GM21381 (cell line): ENCODE measurements at regions not wholly inside any gene's neighbourhood (a gene's known extent, or its start where the extent isn't known, plus 50 kb on each side); places are given as distances from the start of the nearest gene placed in this dataset.

Source experiments
- ATAC-seq: cut with Tn5 transposase; IDR thresholded peaks from one replicate; pipeline ENCODE4 v1.9.1; 2021; ENCODE audit warnings: mild to moderate bottlenecking, moderate library complexity; ENCODE audit not compliant: unreplicated experiment

DNA sequence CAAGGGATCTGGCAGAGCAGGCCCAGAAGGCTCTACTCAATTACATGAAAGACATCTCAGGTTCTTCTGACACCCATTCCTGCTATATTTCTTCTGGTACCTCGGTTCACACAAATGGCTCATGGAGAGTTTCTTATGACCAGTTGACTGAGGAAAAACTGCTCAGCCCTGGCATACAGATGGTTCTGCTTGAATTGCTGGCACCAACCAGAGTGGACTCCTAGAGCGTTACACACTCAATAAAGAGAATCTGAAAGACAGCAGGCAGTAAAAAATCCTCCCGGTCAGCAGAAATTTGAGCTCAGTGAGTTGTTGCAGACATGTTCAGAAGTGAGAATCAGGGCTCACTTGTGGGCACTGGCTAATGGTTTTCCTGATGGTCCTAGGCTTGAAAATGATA is 434.4 kb downstream of the TCERG1L start:
- ATAC-seq: no peak

DNA sequence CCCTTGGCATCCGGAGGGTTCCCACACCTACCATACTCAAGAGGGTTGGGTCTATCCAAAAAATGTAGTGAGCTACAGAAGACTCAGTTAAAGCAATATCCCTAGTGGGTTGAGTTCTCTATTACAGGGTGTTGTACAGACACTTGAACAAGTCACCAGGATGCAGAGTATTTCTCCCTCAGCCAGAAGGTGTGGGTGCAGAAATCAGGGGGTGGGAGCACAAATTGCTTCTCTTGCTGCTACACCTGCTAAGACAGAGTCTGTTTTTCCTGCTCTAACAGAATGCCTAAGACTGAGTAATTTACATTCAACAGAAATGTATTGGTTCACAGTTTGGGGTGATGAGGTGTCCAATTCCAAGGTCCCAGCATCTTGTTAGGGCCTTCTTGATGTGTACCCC is 433.4 kb downstream of the TCERG1L start:
- ATAC-seq: no peak

DNA sequence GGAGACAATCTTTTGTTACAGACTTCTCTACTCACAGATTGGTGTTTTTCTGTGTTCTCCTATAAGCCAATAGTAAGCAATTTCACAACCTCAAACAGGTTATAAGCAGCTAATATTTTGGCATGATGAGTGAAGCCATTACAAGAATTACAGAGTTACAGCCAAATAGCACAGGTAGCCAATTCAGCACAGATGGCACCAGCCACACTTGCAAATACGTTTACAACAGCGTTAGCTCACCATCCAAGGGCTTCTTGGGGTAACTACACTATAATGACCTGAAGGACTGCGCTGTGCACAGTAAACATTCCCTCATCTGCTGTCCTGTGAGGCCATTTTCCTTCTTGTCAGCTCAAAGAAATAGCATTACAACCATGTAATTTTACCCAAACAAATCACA is 428.6 kb downstream of the TCERG1L start:
- no peak for ATAC-seq

DNA sequence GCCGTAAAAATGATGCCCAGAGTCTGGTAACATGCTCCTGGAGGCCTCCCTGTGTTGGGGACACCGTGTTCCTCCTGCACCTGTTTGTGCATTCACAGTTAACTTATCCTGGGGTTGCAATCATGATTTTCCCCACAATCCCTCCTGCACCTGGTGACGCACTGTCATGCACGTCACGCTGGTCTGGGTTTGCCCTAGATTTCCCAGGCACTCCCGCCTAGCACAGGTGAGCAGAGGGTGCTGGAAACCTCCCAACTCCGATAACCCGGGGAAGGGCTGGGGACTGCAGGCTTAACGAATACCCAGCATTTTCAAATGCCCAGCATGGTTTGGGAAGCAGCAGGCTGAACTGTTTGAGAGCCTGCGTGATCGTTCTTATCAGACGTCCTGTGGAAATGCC is 427.1 kb downstream of the TCERG1L start:
- no peak for ATAC-seq

DNA sequence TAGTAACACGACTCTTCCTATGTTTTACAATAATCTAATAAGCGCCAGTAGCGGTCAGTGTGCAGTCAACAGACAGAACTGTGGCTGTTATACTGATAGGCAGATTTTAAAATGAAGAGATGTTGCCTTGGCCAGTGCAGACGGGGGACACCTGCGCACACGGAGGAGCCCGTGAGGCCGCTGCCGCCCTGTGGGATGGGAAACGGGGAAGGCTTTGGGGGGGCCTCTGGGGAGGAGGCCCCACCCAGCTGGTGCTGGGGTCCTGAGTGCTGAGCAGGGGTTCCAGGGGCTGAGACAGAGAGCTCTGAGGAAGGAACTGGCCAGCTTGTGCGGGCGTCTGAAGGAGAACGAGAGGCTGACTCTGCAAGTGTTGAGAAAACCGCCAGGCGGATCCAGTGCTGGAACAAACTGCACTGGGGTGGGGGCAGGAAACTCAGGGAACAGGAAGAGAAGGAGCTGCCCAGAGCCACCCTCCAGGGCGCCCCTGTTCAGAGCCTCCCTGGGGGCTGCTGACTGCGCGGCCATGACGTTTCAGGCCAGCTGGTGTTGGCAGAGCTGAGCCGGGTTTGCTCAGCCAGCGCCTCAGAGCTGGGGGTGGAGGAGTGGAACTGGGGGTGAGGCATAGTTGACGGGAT is 426.4 kb downstream of the TCERG1L start:
- no peak for ATAC-seq

DNA sequence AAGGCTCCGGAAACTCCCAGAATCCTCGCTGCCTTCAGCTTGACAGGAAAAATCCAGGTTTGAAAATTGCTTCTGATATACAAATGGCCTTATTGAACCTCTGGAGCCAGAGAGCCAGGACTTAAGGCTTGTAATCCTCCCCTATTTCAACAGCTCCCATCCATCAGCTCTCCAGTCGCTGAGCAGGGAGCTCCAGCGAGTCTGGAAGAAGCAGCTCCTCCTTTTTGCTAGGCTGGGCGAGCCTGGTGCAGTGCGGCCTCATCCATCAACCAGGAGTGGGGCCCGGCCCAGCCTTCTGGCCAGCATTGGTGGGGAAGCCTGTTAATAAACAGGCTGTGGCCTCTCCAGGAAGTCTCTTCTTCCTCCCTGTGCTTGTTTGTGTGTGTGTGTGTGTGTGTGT is 424.4 kb downstream of the TCERG1L start:
- ATAC-seq: no peak

DNA sequence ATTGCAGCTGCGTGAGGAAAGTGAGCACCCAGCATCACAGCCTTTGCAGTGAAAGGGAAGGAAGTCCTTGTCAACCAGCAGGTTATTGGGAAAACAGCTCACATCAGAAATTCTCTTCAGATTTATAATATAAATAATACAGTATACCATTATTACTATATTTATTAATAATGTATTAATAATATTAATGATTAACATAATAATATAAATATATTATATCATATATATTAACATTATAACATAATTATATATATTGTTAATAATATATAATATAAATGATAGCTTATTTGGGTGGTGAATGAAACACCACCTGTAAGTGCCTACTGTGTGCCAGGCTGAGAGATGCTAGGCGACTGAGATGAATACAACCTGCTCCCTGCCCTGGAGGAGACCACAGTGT is 423.0 kb downstream of the TCERG1L start:
- no peak for ATAC-seq

DNA sequence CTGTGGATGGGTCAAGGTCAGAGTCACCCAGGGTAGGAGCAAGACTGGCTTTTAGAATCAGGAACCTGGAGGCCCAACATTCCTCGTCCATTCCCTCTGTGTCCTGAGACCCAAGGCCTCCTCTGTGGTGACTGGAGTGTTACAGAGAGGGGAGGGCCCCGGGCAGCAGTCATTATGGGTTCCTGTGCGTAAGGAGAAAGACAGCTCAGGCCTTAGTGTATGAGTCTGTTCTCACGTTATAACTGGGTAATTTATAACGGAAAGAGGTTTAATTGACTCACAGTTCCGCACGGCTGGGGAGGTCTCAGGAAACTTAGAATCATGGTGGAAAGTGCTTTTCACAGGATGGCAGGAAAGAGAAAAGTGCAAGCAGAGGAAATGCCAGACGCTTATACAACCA is 422.3 kb downstream of the TCERG1L start:
- no peak for ATAC-seq

DNA sequence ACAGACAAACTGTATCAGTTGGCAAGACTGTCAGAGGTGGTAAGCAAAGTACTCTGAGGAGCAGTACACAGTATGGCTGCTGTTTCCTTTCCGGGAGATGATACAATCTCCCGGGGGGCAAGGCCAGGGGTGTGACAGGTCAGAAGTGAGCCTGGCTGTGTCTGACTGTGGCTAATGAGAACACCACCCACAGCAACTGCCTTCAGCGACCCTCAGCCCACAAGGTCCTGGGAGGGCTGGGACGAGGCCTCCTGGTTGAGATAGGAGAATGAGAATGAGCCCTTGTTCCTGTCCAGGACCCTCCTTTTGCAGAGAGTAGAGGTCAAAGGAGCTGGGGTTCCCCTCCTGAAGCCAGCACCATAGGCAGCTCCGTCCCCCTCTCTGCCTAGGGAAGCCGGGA is 421.7 kb downstream of the TCERG1L start:
- ATAC-seq: no peak

DNA sequence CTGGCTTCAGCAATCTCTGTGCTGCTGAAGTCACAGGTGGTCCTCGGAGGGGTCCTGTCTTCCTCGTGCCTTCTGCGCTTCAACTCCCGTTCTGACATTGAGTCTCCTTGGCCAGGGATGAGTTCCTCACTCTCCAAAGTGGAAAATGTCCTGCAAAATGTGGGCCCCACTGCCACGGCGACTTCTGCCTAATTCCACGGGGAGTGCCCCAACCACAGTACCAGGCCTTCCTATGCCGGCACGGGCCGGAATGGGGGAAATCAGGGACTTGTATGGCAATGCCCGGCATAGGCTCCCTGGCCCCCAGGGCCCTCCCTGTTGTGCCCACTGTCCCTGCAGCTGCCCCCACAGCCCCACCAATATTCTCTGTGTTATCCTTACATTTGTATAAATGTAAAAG is 420.5 kb downstream of the TCERG1L start:
- ATAC-seq: no peak

DNA sequence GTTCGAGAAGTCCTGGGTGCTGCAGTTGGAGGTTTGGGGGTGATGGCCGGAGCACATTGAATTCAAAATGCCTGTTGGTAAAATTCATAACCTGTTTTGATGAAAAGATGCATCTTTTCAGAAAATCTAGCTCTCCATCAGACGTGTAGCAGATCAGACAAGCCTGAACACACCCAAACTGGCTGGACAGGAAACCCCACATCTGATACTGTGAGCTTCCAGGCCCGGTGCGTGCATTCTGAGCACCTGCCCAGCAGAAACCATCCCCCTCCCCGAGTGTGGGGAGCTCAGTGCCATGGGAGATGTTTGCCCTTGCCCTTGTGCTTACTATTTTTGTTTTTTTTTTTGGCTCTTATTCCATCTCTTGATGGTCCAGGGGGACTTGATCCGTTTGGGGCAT is 417.1 kb downstream of the TCERG1L start:
- no peak for ATAC-seq

DNA sequence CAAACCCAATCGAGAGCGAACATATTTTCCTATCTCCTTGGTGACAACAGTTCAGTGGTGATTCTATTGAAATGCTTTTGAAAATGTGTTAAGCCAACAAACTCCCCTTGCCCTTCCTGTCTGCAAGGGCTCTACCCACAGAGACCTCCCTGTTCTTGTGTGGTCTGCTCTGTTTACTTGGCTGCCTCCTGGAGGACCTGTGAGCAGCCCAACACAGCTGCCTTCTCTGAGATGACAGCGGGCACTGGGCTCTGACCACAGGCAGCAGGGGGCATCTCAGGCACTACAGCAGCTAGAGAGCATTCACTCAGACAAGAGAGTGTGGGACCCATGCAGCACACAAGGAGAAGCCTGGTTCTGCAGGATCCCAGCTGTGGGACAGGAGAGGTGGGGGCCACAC is 416.4 kb downstream of the TCERG1L start:
- ATAC-seq: no peak

DNA sequence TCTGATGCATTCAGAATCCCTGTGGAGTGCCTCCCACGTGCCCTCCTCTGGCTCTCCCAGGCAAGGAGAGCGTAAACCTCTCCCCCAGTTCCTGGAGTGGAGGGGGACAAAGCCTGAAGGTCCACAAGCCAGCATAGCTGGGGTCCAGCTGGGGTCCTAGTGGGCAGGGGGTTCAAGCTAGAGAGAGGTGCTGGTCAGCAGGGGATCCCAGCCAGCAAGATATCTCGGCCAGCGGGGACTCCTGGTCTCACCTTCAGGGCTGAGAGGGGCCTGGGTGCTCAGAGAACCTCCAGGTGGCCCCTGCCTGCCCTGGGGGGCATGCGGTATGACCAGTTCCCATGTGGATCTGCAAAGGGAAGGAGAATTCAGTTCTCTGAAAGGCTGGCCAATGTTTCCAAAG is 413.7 kb downstream of the TCERG1L start:
- no peak for ATAC-seq

DNA sequence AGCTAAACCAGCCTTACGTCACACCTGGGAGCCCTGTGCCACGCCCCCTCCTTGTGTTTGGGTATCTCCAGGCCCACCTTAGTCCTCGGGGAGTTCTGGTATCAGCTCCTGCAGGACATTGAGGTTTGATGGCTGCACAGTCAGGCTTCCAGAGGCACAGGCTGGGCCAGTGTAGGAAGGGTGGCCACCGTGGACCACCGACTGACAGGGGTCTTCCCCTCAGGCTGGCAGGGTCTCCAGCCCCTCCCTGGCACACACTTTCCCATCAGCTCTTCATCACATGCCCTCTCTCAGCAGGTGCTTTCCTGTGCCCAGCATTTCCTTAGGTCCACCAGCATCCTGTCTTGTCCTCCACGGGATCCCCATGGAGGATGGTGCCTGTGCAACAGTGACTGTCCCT is 413.1 kb downstream of the TCERG1L start:
- ATAC-seq: no peak

DNA sequence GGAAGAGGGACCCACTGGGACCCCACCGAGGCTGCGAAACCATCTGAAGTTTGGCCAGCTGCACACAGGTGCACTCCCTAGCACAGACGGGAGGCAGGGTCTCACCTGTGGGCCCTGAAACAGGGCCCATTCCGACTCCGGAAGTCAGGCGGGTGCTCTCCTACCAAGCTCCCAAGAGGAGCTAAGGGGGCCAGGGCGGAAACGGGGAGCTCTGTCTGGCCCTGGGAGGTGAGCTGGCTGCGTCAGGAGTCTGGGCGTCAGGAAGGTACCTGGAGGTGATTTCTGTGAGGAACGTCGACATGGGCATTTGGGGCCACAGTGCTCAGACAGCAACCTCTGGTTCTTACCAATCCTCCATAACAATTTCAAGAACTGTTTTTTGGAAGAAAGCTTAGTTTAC is 411.7 kb downstream of the TCERG1L start:
- no peak for ATAC-seq

DNA sequence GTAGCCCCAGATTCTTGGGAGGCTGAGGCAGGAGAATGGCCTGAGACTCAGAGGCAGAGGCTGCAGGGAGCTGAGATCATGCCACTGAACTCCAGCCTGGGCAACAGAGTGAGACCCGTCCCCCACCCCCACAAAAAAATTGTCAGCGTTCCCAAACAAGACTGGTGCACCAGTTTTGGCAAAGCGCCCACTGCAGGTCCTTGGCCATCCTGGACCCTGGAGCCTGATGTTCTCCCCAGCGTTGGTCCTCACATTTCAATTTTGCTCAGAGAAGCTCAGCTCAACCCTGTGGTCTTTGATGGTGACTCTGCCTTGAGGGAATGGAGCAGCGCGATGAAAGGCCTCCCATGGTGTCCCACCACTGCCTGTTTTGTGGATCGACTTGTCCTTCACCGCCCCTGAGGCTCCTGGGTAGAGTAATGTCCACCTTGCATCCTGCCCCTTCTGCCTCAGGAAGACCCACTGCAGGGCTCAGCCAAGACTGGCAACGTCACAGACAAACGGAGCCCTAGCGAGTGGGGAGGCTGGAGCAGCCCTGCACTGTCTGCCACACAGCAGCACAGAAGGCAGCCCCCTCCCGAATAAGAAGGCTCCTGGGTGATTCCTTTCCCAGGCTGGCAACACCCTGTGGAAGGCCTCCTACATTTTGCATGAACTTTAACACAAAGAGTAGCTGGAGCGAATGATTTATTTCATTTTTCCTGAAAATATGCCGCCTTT is 410.9 kb downstream of the TCERG1L start:
- no peak for ATAC-seq

DNA sequence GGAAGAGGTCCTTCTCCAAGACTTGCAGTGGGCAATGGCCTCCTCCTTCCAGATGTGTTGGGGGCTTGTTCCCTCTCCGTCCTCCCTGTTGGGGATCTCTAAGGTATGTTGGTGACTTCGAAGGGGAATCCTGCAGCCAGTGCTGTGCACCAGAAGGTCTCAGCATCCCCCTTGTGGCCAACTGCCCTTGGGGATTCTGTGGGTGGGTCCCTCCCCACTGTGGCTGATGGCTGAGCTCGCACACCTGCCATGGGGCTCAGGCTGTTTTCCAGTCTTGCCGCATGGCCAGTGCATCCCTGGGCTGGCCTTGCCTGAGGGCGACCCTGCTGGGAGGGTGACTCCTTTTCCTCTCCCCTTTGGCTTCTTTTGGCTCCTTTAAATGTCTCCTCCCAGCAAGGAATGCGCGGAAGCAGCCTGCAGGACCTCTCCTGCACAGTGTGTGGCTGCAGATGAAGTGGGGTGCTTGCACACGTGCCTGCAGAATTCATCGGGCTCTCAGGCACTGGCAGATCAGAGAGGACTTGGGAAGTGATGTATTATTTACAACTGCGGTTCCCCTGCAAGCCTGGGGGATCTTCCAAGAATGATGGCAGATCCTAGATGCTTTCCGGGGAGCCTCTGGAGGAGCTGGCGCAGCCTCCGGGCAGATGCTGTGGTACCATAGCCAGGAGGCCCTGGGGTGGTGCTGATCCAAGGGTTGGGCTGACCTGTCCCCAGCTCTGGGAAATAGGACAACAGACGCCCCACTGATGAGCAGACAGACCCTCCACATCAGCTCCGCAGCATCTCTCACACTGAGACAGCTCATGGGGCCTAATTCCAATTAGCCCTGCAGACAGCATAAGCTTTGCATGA is 410.0 kb downstream of the TCERG1L start:
- no peak for ATAC-seq

DNA sequence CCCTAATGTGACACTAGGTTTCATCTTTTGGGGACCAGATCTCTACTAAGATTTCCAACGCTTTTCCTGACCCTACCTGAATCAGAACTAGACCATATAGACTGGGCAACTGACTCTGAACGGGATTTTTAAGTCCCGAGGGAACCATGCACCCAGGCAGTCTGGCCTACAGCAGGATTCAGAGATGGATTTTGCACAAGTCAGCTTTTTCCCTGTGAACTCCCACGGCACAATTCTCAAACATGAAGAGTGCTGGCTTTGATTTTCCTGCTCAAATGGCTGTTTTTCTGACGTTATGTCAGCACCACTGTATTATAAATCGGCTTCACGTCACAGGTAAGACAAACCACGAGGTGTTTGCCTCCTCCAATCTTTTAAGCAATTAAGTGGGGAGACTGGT is 409.1 kb downstream of the TCERG1L start:
- ATAC-seq: no peak

DNA sequence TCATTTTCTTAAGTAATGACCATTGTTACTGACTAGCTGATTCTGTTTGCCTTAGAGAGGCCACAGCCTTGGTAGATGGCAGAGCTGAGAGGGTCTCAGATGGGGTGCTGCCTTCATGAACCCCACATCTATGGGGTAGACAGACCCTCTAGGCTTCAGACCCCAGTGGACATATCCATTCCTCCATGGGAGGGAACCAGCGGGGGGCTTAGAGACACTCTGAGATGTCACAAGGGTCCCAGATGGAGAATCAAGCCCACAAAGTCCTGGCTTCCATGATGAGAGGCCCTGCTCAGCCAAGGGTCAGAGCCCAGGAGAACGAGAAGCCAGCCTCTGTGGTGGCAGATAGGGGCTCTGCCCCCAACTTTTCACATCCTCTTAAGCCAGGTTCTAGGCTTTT is 408.6 kb downstream of the TCERG1L start:
- ATAC-seq: no peak

DNA sequence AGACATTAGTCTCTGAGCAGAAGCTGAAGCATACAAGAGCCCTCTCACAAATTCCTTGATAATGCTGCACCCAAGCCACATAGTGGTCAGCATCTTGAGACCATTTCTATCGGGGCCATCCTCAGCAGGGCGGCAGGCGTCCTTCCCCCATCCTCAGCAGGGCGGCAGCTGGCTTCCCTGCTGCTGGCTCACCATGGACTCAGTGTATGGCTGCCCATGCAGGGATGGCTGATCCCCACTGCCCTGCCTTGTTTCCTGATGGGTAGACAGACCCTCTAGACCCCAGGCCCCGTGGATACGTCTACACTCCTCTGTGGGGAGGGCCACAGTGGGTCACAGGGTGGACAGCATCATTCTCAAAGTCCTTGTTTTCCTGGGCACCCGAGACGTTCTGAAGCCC is 406.8 kb downstream of the TCERG1L start:
- ATAC-seq: no peak

DNA sequence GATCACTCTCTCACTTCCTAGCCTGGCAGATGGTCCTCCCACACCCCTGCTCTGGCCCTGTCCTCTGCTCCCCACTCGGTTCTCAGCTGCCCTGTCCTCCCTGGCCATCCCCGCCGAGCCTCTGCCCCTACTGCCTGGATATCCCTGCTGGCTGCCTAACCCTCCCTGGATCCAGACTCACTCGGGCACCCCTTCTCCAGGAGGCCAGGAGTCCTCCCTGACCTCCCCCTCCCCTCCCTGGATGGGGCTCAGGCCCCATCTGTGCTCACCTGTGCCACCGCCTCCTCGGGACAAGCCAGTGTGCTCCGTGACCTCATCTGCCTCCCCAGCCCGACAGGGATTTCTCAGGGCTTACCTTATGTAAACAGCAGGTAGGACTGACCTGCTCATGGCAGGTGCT is 406.1 kb downstream of the TCERG1L start:
- no peak for ATAC-seq

DNA sequence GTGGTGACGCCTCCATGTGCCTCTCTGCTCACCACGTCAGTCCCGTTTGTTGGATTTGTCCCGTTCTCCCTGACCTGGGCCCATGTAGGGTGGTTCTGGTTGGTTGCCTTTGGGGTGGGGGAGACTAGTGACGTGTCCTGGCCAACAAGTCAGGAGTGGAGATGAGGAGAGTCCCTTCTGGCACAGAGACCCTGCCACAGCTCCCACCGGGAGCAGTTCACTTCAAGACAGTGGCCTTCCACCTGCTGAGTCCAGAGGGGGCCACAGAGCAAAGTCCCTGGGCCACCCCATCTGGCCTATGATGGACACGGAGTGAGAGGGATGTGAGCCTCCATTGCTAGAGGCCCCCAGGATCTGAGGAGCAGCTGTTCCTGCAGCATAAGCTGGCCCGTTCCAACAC is 405.6 kb downstream of the TCERG1L start:
- no peak for ATAC-seq
